ENCODE measurements at regions not wholly inside any gene's neighbourhood (a gene's known extent, or its start where the extent isn't known, plus 50 kb on each side); places are given as distances from the start of the nearest gene placed in this dataset.

- TF ChIP-seq, protein P1, sequence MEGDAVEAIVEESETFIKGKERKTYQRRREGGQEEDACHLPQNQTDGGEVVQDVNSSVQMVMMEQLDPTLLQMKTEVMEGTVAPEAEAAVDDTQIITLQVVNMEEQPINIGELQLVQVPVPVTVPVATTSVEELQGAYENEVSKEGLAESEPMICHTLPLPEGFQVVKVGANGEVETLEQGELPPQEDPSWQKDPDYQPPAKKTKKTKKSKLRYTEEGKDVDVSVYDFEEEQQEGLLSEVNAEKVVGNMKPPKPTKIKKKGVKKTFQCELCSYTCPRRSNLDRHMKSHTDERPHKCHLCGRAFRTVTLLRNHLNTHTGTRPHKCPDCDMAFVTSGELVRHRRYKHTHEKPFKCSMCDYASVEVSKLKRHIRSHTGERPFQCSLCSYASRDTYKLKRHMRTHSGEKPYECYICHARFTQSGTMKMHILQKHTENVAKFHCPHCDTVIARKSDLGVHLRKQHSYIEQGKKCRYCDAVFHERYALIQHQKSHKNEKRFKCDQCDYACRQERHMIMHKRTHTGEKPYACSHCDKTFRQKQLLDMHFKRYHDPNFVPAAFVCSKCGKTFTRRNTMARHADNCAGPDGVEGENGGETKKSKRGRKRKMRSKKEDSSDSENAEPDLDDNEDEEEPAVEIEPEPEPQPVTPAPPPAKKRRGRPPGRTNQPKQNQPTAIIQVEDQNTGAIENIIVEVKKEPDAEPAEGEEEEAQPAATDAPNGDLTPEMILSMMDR (IDR thresholded peaks at IDR 0.05), result no peak
- TF ChIP-seq POLR2AphosphoS5 (IDR thresholded peaks at IDR 0.05; ENCODE audit: insufficient read depth in 1 of 2, low read depth in 1 of 2), result no peak
- no peak for TF ChIP-seq POLR2A (IDR thresholded peaks at IDR 0.05)
Measured at GRCh38 chr1:103960710-103961109, 211.0 kb downstream of the AMY1C start.
